Stimulated activated CD4-positive, alpha-beta T cell treated with anti-CD3 and anti-CD28 coated beads, TNF-alpha, amount 100 ng/mL, for 24 hours (primary cell): ENCODE measurements at regions not wholly inside any gene's neighbourhood (a gene's known extent, or its start where the extent isn't known, plus 50 kb on each side); places are given as distances from the start of the nearest gene placed in this dataset.

ENCODE experiments used
- DNase-seq, 3 experiments: peaks; one replicate each; pipeline ENCODE4 v3.0.0-alpha.2; 2020; ENCODE audit warnings: low read depth in 3 of 3

DNA sequence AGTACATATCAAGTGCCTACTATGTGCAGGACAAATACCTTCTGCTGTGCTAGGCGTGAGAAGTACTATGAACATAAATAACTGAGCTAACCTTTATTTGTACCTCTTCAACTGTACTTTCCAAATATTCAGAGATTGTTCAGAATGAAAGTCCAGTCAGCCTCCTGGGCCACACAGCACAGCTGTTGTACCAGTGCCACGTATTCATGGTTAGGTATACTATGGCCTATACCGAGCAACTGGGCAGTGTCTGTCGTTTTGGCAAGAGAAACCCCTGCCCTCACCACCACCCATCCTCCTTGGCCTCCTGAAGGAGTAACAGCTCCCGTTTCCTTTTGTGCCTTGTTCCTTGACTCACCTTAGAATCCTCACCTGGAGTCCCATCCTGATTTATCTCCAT, 53.0 kb downstream of the RASSF10 start:
- no peak for DNase-seq

DNA sequence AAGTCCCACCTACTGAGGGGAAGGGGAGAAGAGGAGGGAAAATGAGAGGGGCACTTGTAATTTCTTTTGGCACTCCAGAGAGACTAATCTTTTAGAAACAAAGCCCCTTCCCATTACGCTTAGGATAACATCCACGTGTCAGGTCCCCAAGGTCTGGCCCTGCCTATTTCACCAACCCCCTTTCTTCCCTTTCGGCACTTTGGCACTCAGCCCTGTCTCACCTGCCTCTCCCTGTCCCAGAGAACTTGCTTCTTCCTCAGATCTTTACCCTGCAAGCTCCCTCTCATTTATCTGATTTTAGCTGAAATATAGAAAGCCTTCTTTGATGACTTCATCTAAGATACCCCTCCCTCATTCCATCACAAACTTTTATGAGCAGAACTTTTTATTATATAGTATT, 55.5 kb downstream of the RASSF10 start:
- DNase-seq: no peak

DNA sequence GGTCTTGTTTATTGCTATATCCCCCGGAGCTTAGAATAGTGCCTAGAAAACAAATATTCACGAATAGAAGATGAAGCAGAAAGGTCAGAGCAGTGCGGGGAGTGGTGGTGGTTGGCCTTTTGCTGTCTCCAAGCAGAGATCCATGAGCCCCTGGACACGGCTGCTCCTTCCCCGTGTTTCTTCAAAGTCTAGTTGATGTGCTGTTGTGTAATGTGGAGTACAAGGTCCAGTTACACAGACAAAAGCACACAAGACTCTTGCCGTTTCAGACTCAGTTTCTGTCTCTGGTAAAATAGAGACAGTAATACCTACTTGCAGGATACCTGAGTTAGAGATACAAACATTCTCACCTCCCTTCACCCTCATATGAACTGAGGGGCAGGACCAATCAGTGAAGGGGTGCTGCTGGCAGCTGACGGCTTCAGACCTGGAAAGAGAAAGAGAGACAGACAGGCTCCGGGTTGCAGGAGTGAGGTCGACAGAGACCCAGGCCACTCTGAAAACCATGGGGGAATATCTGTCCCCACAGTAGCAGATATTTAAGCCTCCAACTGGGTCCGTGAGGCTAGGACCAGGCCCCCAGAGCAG, 56.2 kb downstream of the RASSF10 start:
- no peak for DNase-seq

DNA sequence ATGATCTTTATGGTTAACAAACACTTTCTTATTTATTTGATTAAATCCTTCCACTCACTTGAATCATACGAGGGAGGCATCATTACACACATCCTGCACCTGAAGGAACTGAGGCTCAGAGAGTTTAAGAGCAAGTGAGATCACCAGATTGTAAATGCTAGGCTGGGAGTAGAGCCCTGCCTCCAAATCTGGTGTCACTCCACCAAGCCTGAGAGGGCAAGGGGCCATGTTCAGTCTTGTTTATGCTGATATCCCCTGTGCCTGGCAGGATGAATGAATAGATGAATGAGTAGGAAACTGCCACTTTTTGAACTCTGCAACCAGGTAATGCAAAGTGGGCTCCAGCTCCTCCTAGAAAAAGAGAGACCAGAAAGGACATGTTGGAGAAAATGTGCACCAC, 59.1 kb downstream of the RASSF10 start:
- no peak for DNase-seq

DNA sequence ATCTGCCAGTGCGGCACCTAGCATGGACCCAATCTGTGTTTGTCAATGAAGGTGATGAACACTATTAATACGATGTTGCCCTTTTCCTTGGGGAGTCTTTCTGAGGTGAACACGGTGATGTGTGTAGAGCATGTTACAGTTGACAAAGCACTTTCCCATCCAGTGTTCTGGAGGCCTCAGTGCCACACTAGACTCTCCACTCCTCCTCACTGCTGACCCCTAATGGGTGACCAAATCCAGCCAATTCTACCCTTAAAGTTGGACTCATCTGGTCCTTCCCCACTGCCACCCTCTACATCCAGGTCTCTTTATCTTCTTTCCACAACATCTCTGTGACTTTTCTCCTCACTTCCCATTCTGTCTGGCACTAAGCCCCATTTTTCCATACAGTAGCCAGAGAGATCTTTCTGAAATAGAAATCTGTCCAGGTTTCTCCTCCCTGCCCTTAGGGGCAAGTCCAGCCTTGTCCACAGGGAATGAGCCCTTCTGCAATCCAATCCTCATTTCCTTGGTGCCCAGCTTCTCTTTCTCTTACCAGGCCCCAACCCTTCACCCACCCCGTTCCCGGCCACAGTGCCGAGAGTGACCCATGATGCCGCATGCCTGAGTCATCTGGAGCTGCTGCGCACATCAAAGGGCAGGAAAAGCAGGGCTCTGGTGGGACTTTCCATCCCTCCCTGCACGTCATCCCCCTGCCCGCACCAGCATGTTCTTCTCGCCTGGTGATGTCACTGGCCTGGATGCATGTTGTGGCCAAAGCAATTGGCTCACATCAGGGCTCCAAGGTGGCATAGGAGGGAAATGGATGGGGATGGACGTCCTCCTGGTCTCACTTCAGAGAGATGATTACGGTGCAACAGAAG, 64.2 kb downstream of the RASSF10 start:
- DNase-seq: no peak

DNA sequence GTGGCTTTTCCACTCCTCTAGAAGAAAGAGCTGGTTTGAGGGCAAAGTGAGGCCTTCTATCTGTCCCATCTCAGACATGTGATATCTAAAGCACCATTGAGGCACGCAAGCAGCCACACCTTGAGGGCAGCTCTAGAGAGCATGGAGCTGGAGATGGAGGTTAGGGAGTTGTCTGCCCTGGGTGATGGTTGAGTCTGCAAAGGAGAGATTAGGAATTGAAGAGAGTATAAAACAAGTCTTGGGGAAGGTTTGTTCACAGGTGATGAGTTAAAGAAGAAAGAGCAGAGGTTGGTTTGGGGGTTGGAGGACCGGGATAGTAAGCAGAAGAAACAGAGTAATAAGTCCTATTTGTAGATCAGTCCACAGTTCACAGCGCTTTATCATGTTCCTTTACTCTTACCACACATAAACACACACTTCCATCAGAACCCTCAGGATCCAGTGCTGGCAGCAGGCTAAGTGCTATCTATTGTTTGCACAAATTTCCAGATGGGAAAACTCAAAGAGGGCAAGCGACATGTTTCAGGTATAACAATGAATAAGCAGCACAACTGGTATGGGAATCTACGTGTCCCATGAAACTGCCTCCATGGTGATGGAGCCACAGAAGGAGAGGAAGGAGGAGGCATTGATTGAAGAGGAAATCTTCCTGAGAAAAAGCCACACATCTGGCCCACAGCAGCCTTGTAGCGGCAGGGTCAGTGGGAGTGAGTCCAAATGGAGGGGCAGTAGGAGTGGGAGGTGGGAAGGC, 65.8 kb downstream of the RASSF10 start:
- no peak for DNase-seq

DNA sequence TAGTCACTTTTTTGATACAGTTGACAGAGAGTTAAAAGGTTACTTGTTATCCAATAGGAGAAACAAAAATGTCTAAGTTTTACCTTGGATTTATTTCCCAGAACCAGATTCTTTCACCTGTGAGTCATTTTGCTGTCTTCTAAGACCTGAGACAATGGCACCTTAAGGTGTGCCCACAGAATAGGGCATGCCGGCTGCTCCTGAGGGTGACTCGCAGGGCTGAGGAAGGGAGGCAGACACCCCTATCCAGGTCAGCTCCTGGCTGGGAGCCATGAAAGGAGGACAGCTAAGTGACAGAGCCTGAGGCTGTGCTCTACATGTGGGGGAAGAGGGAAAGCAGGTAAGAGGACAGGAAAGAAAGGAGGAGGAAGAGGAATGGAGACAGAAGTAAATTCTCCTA, 67.8 kb downstream of the RASSF10 start:
- DNase-seq: no peak

DNA sequence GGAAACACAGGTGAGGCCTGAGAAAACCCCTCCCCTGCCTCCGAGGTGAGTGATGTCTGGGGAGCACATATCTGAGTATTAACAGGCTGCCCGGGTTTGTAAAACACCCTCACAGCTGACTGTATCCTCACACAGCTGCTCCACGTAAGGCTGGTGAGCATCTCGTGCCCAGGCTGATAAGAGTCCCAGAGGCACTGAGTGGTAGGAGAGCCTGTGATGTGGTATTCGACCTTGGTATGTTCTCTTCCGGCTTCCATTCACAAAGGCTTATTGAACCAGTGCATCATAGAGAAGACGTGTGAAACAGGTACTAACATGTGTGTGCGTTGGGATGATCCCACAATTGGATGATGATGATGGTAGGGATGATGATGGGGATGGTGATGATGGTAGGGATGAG, 71.7 kb downstream of the RASSF10 start:
- DNase-seq: no peak

DNA sequence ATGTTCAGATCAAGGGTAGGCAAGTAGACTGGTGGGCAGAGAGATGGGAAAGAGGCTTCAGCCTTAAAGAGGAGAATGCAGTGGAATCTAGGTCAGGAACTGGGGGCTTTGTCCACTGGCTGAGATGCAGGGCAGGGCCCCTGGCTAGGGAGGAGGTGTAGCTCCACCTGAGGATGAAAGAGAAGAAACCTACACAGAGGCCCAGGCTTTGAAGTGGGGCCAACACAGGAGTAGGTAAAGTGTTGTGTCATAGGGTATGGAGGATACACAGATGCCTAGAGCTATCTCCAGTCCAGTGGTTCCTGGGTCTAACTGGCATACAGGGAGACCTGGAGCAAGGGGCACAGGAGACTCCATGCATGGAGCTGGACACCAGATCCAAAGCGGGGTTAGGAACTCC, 73.5 kb downstream of the RASSF10 start:
- DNase-seq: no peak

DNA sequence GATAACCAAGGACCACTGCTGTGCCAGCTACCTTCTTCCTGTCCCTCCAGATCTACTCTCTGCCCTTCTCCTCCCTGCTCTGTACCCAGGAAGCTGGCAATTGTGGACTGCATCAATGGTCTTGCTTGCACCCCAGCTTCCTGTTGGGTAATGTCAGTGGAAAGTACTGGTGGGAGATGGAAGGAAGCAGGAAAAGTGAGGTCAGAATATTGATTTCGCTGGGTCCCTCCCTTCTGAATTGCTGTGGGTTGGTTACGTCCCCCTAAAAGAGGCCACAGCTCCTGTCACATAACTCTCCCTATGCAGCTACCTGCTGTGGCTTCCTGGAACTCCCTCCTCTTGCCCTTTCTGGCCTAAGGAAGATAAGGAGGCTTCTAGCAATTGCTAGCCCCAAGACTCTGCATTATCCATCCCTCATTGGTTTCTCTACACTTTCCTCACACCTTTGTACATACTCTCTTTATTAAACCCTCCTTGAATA, 81.2 kb downstream of the RASSF10 start:
- no peak for DNase-seq

DNA sequence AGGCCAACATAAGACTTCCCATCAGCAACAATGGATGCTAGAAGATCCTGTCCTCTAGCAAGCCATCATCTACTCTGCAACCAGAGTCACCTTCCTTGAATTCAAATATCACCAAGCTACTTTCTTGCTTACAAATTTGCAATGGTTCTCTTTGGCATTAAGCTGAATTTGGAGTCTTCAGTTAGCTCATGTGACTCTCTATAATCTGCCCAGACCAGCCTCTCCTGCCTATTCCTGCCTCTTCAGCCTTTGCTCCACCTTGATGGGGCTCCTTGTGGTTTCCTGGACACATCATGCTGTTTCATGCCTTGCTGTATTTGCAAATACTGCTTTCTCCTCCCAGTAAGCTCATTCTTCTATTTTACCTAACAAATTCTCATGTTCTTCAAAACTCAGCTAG, 82.3 kb downstream of the RASSF10 start:
- DNase-seq: no peak

DNA sequence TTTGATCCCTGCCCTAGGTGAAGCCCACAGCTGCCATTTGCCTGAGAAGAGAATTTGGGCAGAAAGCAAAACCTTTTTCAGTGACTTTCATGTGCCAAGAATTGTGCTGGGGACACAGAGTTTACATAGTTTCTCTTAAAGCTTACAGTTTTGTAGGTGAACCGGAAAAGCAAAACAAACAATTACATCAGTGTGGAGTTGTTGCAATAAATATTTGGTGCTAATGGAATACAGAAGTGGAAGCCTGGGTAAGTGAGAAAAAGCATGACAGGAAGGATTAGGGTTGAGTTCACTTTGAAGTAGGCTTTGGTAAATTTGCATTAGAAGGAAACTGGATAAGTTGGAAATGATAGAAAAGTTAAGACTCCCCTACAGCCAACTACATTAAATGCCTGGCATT, 82.7 kb downstream of the RASSF10 start:
- no peak for DNase-seq

DNA sequence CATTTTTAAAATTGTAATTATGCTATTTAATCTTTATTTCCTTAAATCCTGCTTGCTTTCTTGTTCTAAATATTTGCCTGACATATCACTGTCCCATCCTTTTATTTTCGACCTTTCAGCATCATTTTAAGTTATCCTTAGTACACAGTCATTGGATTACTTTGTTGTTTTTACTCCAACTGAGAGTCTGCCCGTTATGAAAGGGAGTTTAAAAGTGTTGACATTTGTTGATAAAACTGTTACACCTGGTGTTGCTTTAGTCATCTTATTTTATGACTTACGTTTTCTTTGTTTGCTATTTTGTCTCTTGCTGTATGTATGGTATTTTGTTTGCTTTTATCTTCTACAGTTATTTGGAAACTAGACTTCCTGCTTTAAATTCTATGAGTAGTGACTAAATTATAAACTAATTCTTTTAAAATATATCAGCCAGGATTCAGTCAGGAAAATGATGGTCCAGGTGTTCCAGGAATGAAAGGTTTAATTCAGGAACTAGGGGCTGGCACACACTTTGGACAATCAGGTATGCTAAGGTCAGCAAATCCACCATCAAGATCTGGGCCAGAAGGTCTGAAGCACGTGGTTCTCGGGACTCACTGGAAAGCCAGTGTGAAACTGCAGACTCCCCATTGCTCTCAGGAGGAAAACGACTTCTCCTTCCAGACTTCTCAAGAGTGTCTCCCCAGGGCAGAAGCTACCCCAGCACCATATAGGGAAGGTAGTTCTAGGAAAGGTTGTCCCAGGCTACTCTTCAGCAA, 86.0 kb downstream of the RASSF10 start:
- no peak for DNase-seq

DNA sequence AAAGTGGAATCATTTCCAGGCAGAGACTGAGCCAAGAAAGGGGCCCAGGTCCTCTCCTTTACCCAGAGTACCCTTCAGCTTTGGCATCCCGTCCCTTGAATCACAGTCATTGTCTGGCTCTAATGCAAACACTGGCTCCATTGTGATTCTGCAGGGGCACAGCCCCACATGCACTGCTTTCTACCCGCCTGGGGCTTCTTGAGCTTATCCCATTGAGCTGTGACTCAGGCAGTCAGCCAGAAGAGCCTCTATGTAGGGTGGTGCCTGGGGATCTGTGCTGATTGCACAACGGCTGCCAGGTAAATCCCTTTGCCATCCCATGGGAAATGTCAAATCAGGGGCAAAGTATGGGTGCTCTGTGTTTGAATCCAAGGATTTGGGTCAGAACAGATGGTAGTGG, 88.9 kb downstream of the RASSF10 start:
- DNase-seq: no peak

DNA sequence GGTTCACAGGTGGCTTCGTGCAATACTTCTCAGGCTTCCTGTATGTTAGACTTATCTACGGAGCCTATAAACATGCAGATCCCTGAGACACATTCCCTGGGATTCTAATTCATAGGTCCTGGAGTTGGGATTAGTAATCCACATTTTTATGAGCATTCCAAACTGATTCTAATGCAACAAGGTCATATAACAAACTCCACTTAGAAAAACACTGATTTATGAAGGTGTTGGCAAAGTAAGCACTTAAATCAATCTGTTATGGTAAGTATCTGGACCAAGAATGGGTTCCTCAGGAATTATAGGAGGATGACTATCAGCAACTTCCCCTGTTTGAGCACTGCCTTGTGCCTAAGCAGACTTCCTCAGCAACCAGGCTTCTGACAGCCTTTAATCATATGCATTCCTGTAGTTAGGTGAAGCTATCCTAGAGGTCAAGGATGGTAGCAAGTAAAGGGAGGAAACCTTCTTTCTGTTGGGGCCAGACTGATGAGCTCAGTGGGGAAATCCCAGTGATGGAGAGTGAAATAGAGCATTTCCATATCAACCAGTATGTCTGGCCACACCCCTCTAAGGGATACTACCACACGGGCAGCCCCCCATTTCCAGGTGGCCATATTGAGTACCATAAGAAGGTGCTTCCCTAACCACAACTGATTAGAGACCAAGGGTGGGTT, 89.6 kb downstream of the RASSF10 start:
- DNase-seq: no peak

DNA sequence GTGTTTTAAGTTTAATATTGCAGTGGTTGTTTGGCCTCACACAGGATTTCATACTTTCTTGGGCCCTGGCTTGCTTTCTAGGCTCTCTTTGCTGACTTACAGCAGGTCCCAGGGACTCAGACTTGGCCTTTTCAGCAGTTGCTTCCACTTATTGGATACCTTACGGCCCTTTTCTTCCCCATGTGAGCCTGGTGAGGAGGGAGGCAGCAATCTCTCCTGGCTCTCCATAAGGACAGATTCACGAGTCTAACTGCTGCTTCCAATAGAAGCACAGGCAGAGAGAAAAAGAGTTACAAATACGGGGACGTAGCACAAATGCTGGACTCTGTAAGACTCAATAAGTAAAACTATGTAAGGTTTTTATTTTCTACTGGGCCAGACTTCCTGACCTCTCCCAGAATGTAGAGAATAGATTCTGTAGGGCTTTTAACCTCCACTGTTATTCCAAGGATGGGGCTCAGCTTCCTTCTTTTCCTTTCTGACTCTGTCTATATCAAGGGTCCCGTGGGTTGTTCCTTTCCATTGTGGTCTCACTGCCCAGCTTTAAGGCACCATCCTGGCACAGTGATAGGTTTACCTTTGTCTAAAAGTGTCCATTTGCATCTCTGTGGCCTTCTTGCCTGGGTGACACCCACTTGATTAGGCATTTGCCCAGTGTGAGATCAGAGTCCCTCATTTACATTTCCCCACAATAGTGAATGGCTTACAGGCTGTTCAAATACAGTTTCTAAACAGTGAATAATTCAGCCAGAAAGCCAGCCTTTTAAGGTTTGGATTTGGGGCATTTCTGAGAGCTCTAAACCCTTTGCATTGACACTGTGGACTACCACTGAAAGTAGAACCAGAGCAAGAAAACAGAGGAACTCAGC, 92.8 kb downstream of the RASSF10 start:
- DNase-seq: no peak

DNA sequence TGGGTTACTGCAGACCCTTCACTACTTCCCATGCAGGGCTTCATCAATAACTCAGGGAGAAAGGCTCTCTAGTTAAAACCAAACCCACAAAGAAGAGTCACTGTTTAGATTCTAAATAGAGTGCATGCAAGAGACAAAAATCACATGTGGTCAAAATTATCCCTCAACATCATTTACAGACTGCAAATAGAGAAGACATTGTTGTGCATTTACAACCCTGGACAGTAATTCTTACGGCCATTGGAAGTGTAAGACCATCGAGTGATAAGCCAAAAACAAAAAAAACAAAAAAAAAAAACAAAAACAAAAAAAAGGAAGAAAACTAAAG, 93.4 kb downstream of the RASSF10 start:
- DNase-seq: no peak

DNA sequence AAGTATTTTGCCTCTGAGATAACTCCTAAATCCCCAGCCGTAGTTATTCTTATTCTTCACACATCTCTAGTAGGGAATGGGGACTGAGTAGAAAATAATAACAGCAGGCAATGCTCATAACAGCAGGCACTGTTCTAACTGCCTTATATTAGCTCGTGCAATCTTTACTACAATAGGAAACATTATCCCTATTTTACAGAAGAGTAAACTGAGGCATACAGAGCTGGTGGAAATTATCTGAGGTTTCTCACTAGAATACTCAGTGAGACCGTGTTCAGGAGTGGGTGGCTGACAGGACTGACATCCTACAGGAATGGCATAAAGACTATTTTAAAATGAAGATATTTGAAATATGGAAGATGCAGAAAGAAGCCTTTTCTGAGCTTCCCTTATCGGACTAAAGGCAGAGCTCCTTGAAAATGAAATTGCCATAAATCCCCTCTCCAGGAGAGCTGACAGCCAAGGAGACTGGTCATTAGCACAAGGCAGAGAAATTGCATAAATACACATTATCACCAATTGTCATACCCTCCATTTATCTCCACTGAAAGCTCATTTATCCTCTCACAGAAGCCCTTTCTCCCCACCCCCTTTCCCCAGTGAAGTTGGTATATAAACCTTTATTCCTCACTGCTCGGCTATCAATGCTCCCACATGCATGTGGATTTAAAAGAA, 93.9 kb downstream of the RASSF10 start:
- no peak for DNase-seq

DNA sequence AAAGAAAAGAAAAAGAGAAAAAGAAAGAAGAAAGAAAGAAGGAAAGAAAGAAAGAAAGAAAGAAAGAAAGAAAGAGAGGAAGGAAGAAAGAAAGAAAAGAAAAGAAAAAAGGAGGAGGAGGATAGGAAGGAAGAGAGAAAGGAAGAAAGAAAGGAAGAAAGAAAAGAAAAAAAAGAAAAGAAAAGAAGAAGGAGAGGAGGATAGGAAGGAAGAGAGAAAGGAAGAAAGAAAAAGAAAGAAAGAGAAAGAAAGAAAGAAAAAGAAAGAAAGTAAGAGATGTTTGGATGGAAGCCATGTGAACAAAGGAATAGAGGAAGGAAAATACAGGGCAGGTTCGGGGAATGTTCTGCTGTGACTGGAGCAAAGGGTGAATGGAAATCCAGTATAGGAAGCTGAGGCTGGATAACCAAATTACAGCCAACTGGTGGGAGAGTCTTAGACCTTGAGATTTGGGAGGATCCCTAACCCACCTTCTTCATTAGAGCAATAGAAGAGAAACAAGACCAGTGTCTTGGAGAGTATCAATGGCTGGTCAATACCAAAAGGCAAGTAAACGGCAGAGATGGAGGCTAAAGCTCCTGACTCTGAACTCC, 94.9 kb downstream of the RASSF10 start:
- no peak for DNase-seq
